Fibroblast of skin of right quadriceps (primary cell): ENCODE measurements at regions not wholly inside any gene's neighbourhood (a gene's known extent, or its start where the extent isn't known, plus 50 kb on each side); places are given as distances from the start of the nearest gene placed in this dataset.
"Not testable (repeated sequence)": the region's sequence is repeated elsewhere in the genome, so short reads cannot be mapped to it uniquely, and the experiment has no call there.

Source experiments
- DNase-seq: peaks from one replicate; pipeline ENCODE4 v3.0.0-alpha.2; 2013

DNA sequence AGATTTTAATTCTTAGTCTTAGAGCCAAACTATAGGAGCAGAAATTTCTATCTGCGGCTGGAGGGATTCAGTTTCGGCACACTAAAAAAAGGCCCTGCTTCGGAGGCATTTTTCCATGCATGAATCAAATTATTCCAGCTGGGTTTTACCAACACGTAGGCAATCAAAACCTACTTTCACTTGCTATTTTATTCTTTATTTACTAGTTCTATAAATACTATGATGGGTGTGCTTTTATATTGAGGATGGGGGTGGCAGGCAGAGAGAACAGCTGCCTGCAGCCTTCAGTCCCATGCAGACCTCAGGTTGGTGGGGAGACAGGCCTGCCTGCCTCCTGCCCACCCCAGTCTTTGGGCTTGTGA is 609.8 kb downstream of the BCOR start:
- DNase-seq = no peak

DNA sequence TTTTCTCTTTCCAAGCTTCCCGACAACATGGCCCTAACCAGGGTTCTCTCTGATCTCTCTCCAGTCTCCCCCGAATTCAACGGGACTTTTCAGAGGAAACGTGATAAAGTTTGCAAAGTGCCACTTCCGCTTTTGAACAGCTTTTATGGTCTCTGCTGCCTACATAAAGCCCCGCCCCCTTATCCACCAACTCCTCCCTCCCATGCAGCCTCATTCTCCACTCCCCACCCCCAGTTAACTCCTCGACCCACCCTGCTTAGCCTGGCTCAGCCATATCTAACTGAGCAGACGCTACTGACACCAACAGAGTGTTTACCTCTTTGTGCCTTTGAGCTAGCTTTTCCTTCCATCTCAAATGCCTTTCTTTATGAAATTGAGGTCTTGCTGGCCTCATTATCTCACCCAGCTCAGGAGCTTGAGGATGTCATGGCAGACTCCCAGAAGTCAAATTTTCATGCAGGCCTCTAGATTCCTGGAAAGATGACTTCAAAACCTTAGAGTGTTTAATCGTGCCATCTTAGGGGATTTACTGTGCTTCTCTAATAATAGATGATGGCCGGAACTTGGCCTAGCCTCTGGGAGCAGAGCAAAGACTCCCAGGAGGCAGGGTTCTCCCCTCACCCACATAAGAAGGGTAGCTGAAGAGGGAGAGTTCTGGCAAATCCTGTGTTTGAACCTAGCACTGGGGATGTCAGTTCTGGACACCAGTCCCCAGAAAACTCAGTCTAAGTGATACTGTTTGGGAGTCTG is 606.0 kb downstream of the BCOR start:
- DNase-seq = no peak

DNA sequence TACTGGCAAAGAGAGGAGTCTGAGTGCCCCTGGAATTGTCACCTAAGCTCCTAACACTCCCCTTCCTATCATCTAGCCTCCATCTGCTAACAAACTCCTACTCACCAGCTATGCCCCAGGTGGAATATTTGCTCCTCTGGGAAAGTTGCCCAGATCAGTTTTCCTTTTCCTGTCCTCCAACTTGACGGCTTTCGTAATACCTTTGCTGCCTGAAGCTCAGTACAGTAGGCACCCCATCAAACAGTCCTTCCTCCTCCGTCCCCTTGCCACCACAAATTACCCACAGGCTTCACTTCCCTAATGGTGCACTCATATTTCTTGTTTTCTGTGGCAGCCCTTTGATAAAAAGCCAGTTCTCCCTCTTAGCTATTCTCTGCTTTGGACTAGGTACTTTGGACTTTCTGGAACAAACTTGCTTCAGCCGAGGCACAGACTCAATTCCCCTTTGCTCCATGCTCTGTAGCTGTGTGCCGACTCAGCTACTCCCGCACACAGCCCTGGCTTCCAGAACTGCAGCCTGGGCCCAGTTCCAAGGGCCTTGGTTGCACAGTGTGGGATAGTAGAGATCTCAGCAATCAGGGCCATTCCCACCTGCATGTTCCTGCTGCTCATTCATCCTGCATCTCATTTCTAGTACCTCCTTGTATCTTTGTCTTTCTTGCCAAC is 605.1 kb downstream of the BCOR start:
- no peak for DNase-seq

DNA sequence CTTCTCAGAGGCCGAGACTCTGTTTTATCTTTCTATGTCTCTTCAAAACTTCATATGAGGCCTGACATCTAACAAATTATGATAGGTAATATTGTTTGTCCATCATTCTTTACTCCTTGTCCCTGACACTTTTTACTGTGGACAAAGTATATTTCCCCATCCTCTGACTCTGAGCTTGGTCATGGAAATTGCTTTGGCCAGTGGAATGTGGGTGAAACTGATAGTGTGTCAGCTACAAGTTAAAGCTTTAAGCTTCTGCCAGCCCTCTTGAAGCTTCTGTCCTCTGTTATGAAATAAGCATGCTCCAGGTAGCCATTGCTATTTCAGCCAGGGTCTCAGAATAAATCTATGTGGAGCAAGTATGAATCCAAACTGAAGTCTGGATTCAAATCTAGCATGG is 604.6 kb downstream of the BCOR start:
- no peak for DNase-seq

DNA sequence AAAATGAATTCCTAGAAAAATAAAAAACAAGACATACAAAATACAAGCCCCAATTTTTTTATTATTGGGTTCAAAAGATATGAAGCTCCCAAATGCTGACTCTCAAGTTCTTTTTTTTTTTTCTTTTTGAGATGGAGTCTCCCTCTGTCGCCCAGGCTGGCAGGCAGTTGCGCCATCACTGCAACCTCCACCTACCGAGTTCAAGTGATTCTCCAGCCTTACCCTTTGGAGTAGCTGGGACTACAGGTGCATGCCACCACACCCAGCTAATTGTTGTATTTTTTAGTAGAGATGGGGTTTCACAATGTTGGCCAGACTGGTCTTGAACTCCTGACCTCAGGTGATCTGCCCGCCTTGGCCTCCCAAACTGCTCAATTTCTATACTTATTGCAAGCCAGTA is 600.6 kb downstream of the BCOR start:
- DNase-seq = not testable (repeated sequence)

DNA sequence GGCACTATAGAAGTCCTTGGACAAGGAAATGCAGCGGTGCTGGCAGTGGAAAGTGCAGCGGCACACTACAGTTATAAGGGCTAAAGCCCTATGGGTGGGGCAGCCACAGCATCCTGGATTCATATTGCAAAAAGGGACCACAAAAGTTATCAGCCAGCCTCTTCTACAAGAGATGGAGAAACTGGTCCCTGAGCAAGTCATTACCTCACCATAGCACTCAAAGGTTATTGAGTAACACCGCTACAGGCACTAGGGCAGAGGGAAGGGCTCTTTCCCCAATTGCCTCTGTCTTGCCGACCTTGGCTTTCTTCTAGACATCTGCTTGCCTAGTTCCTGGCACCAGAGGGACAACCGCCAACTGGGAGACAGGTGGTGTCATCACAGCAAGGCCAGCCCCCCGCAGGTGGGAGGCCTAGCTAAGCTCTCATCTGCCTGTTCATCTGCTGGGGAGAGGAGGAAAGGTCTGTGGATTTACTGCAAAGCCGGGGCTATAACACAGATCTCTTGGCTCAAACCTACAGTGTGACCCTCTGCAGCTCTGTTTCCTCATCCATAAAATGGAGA is 600.0 kb downstream of the BCOR start:
- no peak for DNase-seq

DNA sequence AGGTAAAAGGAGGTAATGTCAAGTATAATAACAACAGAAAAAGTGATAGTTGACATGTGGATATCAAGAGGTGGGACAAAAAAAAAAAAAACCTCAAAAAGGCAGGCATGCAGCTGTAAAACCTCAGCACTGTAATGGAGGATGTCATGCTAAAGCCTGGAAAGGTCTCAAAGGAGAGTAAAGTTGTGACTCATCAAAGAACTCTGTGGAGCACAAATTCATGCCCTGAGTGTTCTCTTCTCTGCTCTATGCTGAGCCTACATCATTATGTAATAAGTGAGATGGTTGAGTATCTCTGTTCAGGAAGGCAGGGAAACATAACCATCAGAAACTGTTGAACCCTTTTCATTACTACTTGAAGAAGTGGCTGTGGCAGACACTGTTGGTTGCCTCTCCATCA is 597.8 kb downstream of the BCOR start:
- DNase-seq = peak; percentile 57

DNA sequence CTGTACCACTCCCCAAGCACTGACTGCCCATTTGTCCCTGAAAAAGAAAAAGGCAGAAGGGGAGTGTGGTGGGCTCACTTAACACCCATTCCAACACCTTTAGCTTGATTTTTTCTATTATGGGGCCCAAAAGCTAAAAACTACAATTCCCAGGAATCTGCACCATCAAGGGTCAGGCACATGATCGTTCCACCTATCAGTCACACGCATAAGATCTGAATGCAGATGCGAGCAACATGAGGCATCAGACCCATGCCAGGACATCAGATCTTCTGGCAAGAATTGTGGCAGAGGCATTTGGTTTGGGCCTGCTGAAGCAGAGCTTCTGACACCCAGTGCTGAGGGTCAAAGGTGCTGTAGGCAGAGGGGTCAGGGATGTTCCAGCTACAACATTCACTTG is 595.9 kb downstream of the BCOR start:
- no peak for DNase-seq

DNA sequence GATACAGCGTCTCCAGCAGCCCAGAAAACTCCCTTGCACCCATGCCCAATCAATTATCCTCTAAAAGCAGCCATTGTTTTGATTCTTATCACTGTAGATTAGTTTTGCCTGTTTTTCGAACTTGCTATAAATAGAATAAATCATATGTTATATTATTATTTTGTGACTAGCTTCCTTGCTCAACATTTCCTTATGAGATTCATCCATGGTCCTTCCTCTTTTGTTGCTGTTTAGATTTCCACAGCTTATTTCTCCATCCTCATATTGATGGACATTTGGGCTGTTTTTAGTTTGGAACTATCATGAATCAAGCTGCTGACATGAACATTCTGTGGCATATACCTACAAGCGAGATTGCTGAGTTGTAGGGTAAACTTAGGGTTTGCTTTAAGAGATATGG is 595.3 kb downstream of the BCOR start:
- no peak for DNase-seq

DNA sequence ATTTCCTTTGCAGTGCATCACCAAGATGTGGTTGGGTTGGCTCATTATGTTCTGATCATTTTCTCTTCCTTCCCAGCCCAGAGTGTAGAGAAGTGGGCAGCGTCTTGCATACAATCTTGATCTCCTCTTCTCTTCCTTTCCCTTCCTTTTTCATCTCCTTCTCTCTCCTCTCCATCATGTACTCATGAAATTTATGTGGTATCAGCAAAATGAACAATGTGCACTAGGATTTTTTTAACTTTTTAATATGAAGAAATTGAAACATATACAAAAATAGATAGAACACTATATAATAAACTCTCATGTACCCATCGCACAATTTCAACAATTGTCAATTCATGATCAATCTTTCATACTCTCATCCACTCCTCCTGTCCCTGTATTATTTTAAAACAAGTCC is 593.5 kb downstream of the BCOR start:
- DNase-seq = no peak

DNA sequence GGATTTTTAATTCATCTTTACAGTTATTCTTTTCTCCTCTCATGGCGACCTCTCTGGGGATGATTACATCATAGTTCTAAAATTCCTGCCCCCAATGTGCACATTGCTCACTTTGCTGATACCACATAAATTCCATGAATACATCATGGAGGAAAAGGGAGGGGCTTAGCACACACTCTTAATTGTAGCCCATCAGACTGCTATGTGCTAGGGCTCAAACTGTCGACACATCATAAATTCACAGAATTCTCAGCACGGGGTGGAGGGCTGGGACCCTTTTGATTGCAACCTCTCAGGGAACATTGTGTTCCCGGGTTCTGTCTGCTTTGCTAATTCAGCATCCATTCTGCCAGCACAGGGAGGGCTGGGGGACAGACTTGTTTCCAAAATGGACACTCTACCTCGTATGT is 592.9 kb downstream of the BCOR start:
- DNase-seq = peak; percentile 79

DNA sequence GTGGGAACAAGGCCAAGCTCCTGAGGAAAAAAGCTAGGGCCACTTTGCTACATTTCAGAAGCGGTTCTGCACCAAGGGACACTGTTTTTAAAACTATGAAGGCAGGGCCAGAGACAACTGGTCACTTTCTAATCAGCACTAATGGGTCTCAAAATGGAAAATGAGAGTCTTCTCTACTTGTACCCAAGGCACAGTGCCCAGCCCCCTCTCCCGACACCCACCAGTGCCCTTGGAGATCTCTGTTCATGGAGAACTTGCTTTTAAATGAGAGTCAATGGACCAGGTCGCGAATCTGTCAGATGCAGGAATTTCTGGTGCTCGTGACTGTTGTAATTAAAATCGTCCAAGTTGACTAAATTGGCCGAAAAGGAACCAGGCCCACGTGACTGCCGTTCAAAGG is 591.6 kb downstream of the BCOR start:
- no peak for DNase-seq

DNA sequence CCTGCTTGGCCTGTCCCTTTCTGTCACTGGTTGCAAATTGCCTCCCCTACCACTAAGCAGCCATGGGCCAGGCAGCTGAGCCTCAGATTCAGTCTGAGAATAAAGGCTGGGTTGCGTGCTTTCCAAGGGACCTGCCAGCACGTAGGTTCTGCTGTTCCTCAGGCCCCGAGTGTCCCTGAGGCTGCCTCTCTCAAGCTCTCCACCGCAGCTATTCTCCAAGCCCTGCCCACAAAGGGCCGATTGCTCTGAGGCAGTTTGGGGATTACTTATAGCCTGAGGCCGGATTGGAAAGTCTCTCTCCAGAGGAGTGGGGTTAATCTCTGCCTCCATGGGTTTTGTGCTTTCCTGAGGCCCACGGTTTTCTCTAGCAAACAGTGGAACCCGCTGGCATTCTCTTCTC is 590.7 kb downstream of the BCOR start:
- DNase-seq = no peak

DNA sequence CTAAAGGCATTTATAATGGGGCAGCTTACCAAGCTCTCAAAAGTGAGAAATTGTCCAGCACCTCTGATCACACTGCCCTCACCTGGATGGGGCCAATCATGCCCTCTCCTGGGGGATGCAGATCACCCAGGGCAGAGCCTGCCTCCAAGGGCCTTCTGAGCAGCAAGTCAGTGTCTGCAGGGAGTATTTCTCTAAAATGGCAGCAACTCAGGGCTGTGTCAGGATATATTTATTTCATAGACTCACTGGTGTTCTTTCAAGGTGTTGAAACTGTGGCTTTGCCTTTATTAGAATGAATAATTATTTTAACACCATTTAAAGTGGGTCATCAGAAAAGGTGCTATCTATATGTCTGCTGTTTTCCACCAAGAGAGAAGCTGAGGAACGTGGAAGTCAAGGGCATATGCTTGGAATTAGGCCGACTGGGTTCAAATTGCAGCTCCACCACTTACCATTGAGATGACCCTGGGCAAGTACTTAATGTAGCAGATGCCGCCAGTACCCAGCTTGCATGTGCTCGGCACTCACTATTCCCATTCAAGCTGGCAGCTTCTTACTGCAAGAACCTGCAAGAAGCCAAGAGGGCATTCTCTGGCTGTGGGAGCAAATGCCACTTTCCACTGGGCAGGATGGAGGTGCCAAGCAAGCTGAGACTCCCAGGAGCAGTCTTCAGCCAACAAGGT is 590.0 kb downstream of the BCOR start:
- no peak for DNase-seq

DNA sequence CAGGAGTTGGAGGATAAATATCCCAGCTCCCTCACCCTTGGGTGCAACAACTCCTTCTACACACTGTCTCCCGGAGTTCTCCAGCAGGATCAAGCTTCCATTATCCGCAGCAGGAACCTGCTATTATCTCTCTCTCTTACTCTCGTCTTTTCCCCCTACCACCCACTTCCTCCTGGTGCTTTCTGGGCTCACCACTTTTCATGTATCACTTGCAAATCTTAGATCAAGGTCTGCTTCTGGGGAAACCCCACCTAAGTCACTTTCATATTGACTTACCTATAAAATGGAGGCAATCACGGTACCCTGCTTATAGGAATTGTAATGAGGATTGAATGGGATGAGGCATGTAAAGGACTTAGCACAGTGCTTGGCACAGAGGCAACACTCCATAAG is 589.5 kb downstream of the BCOR start:
- no peak for DNase-seq

DNA sequence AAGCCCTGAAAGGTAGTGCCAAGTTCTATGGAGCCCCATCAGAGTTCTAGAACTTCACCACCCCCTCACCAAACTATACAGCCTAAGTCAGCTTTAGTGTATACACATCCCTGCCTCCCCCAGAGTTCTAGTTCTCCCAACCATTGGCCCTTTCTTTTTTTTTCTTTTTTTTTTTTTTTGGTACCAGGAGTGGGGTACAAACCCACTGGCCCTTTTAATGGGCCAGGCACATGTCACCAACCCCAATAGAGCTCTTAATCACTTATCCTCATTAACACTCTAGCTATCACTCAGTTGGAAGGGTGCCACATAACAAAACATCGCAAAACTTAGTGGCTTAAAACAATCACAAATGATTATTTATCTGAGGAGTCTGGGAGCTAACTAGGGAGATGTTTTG is 588.6 kb downstream of the BCOR start:
- DNase-seq = no peak

DNA sequence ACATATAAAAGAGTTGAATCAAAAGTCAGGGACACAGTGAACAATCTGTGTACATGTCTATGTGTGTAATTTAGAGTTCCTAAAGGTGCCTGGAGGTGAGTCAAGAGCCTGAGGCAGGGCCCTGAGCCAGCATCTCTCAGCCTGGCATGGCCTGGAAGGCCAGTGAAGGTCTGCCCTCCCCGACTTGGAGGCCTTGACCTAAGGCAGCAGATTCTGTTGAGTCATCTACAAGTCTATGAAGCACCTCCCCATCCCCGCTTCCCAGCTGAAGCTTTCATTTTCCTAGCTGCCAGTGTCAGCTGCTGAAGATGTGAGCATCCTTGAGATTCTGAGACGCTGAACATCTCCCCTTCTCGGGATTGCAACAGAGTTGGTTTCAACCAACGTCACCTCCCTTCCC is 583.9 kb downstream of the BCOR start:
- DNase-seq = no peak

DNA sequence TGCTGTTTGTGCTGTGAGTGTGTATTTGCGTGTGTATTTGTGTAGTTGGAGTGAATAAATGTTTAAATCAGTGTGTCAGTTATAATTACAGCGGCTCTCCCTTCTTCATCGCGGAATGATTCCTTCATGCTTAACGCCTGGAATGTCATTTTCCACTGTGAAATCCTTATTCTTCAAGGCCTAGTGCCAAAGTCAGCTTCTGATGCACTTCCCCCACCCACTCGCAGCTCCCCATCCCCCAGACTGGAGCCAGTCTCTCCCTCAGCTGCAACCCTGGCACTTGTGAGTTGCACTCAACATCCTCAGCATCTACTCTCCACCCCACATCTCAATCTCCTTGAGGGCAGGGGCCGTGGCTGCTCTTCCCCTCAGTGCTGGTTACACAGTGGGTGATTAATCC is 583.0 kb downstream of the BCOR start:
- DNase-seq = peak; percentile 48

DNA sequence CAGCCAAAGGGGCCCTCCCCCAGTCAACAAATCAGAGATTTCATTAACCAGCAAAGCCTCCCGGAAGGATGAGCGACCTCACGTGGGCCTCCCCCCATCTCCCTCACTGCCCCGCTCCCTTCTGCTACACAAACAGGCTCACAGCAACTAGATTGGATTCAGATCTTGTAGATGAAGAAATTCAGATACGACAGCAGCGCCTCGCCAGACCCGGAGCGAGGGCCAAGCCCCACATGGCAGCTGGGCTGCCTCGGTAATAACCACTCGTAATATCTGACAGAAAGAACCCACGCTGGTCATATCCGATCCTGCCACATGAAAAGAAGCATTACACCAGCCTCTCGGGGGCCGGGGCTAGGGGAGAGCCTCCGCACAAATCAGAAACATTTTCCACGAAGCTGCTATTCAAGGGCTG is 581.3 kb downstream of the BCOR start:
- no peak for DNase-seq

DNA sequence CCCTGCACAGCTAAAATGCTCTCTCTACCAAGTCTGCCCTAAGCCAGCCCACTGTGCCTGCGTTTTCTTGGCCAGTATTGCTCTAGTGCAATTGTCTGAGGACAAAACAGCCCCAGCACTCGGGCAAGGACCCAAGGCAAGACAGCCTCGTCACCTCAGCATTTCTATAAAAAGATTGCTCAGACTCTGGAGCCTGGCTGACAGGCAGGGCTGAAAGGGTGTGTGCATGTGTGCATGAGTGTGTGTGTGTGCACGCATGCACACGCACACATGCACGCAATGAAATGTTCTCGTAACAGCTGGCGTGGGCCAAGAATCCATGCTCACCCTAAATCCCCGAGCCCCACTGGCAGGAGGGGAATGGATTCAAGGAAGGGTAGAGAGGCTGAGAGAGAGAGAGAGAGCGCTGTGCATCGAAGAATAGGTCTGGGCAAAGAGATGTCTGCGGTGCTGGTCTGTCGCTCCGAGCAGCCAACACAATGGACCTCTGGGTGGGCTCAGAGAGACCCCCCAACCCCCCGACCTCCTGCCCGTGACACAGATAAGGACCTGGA is 579.2 kb downstream of the BCOR start:
- DNase-seq = no peak

DNA sequence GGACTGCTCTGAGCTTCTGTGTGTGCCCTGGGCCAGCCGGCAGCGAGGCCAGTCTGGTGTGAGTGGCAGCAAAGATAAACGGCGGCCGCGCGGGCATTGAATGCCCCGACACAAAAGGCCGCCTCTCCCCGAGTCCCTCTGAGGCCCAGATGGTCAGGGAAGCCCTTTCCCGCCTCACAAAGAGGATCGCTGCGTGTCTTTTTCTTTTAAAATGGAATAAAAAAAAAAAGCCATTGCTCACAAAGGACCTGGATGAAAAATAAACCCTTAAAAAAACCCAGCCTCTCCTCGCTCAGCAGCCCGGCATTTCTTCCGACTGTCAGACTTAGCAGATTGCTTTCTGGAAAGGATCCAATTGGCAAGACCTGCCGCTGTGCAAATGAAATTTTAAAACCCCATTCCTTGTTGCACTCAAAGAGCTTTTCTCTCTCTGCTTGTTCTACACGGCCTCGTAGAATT is 578.7 kb downstream of the BCOR start:
- peak; percentile 49 for DNase-seq

DNA sequence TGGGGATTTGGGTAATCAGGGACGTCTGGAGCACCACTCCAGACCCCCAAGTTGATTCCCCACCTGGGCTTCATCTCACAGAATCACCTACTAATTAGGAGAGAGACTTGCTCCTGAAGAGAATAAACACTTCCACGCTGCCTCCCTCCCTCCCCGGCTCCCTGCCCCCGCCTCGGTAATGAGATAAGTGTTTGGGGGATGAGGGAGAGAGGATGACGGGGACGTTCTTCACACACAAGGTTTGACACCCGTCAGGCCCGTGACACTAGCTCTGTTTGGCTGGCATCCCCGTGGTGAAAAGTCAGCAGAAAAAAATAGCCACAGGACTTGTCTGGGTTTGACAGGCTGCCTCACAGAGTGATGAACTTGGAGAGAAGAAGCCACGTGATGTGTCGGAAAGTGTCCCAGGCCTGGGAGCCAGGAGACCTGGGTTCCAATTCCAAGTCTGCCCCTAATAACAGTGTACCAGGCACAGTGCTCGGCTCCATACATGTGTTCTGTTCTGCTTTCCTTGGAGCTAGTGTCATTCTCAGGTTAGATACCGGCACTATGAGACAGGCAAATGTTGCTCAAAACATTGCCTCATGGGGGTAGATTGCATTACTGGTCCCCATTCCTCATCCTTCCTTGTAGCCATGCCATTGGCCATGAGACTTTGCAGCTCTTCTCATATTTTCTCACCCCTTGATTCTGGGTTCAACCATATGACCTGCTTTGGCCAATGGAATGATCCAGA is 578.0 kb downstream of the BCOR start:
- no peak for DNase-seq

DNA sequence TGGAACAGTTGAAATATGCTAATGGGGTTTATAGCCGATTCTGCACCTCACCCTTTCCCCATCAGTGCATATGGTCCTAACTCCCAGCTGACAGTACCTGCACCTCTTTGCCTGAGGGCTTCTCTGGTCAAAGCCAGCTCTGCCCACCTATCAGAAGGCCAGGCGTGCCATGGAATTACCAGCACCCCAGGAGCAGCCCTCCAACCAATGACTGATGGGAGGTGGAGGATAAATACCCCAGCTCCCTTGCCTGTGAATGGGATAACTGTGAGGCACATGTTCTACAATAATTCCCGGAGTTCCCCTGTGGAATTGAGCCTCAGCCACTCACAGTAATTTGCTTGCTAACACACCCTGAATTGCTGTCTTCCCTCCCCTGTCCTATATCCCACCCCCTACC is 572.0 kb downstream of the BCOR start:
- no peak for DNase-seq
